ENCODE measurements at regions not wholly inside any gene's neighbourhood (a gene's known extent, or its start where the extent isn't known, plus 50 kb on each side); places are given as distances from the start of the nearest gene placed in this dataset.

DNA sequence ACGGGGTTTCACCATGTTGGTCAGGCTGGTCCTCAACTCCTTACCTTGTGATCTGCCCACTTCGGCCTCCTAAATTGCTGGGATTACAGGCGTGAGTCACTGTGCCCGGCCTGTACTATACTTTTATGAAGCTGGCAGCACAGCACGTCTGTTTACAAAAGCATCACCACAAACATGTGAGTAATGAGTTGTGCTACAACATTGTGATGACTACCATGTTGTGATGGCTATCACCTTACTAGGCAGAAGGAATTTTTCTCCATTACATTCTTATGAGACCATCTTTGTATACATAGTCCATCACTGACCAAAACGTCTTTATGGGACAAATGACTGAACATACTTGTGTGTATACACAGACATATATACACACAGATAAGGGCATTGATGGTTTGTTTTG is 1019.0 kb downstream of the CDH18 start:
- H3K9me3 Mint-ChIP-seq = peaks cover 4% of the 10 kb centered on the region

DNA sequence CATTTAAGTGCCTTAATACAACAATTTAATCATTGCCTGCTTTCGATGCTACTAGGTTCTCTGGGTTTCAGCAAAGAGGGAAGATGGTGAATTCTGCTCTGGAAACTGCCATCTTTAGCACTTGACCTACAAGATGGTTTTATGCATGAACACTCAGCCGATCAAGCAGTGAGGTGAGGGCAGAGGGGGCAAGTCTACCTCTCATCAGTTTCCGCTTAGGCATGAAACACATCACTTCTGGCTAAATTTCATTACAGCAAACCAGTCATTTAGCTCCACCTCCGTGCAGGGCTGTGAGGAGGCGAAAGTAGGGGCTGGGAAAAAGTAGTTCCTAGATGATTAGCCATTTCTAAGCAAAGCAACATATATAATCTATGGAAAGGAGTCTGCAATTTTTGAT is 1018.0 kb downstream of the CDH18 start:
- H3K9me3 Mint-ChIP-seq = peaks cover 4% of the 10 kb centered on the region
- H3K4me3 Mint-ChIP-seq = no peak overlapping the region

More for the DNA sequence above, 1019.0 kb downstream of the CDH18 start:
- H3K4me1 Mint-ChIP-seq (ENCODE audit: low read depth in 2 of 2) = no peaks in the 10 kb centered on the region
- no peak overlapping the region for H3K4me3 Mint-ChIP-seq
- H3K27me3 Mint-ChIP-seq = no peaks in the 10 kb centered on the region
- H3K36me3 Mint-ChIP-seq = no peaks in the 10 kb centered on the region
- DNase-seq (ENCODE audit: low spot score) (no peak), ATAC-seq (no peak)
- no peak overlapping the region for H3K27ac Mint-ChIP-seq

DNA sequence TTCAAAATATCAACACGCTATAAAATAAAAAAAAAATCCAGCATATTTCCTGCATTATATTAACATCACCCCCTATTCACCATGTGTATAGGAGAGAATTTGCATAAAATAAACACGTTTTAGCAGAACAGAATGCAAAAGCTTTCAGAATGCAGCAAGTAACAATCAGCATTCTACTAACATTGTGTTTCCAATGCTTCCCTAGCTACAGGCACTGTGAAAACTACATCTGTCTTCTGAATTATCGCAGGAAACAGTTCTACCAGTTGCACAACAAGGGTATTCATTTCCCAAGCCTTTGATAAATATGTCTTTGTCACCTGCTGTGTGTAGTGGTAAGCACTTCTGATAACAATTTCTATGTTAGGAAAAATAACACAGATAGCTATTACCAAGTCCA is 1015.8 kb downstream of the CDH18 start:
- Mint-ChIP-seq H3K4me3 (no peak overlapping the region), H3K36me3 (no peaks in the 10 kb centered on the region), H3K9me3 (peaks cover 2% of the 10 kb centered on the region), H3K27me3 (no peaks in the 10 kb centered on the region), H3K4me1 (ENCODE audit: low read depth in 2 of 2) (no peaks in the 10 kb centered on the region), H3K27ac (no peak overlapping the region)
- DNase-seq (ENCODE audit: low spot score) = no peak
- ATAC-seq = no peak

More for the DNA sequence above, 1018.0 kb downstream of the CDH18 start:
- ATAC-seq (no peak), DNase-seq (ENCODE audit: low spot score) (no peak)
- Mint-ChIP-seq H3K27ac (no peak overlapping the region), H3K4me1 (ENCODE audit: low read depth in 2 of 2) (no peaks in the 10 kb centered on the region), H3K36me3 (no peaks in the 10 kb centered on the region), H3K27me3 (no peaks in the 10 kb centered on the region)

DNA sequence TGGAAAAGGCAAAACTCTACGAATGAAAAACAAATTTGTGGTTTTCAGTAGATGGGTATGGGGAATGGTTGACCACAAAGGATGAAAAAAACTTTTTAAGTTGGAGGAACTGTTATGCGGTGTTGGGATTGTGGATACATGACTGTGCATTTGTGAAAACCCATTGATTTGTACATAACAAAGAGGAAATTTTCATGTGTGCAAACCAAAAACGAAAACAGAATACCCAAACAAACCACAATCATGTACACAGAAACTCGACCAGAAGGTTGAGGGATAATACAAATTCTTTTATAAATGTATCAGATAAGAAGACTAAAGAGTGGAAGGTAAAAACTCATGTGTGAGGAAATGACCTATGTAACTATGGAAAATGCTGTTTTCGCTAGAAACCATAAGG is 1012.4 kb downstream of the CDH18 start:
- Mint-ChIP-seq H3K4me3 (no peak overlapping the region), H3K36me3 (no peaks in the 10 kb centered on the region), H3K4me1 (ENCODE audit: low read depth in 2 of 2) (no peaks in the 10 kb centered on the region), H3K27me3 (no peaks in the 10 kb centered on the region), H3K9me3 (peaks cover 6% of the 10 kb centered on the region), H3K27ac (no peak overlapping the region)
- no peak for ATAC-seq
- no peak for DNase-seq (ENCODE audit: low spot score)

DNA sequence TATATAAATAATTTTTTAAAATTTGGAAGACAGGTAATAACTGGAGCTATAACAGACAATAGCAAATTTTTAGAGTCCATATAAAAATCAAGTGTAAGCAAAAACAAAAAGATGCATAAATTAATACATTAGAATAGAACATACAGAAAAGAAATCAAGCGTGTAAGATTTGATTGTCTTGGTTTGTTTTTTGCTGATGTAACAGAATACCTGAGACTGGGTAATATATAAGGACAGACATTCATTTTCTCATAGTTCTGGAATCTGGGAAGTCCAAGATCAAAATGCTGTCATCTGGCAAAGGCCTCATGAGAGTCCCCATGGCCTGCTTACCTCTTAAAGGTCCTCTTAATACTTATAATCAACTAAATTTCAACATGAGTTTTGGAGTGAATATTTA is 1010.1 kb downstream of the CDH18 start:
- no peak overlapping the region for H3K27ac Mint-ChIP-seq
- no peaks in the 10 kb centered on the region for H3K36me3 Mint-ChIP-seq
- H3K27me3 Mint-ChIP-seq = no peaks in the 10 kb centered on the region
- H3K9me3 Mint-ChIP-seq = peaks cover 6% of the 10 kb centered on the region
- H3K4me1 Mint-ChIP-seq (ENCODE audit: low read depth in 2 of 2) = no peaks in the 10 kb centered on the region
- DNase-seq (ENCODE audit: low spot score) (no peak), ATAC-seq (no peak)
- no peak overlapping the region for H3K4me3 Mint-ChIP-seq

DNA sequence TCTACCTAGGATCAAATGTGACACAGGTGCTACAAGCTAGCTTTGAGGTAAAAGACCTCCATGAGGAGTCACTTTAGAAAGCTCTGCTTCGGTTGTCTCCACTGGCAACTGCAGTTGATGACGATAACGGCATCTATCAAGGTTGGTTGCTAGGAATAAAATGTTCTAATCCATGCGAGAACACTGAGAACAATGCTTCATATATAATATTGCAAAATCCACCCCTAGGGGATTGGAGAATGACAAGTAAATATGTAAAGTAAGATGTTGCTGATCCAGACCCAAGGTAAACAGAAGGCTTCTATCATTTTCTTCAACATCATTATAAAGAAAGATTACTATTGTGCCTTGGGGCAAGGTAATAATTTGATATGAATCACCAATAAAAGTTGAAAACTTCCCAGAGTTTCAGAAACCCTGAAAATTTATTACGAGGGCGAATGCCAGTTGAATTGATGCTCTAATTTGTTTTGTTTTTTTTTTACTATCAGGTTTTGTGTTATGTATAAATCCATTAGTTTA is 1003.4 kb downstream of the CDH18 start:
- DNase-seq (ENCODE audit: low spot score) (no peak), ATAC-seq (no peak)
- H3K36me3 Mint-ChIP-seq = no peaks in the 10 kb centered on the region
- H3K4me3 Mint-ChIP-seq = no peak overlapping the region
- H3K4me1 Mint-ChIP-seq (ENCODE audit: low read depth in 2 of 2) = no peaks in the 10 kb centered on the region
- H3K27me3 Mint-ChIP-seq = no peaks in the 10 kb centered on the region
- no peak overlapping the region for H3K27ac Mint-ChIP-seq
- H3K9me3 Mint-ChIP-seq = peaks cover 18% of the 10 kb centered on the region

DNA sequence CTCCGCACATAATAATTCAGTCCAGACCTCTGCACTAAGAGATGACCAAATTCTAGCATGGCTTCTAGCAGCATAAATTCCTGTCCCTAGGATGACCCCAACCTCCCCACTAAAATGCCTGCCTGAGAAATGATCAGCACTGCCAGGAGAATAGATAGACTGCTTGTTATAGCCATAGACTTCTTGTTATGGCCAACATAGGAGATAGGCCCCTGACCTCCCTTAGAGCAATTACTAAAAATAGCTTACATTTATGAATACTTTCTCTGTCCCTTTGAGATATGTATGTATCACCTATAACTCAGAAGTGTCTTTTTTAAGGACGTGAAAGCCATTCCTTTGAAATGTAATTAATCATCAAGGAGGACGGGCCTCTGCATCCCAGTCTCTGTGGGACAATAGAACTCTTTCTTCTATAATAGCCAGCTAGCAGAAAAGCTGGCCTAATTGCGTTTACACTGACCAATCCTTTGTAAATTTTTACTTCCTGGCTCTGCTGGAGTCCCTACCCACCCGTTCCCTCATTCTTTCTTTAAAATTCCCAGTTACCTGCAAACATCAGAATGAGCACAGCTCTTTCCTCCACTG is 1002.7 kb downstream of the CDH18 start:
- Mint-ChIP-seq H3K36me3 (no peaks in the 10 kb centered on the region), H3K27me3 (no peaks in the 10 kb centered on the region), H3K4me3 (no peak overlapping the region), H3K9me3 (peaks cover 17% of the 10 kb centered on the region), H3K4me1 (ENCODE audit: low read depth in 2 of 2) (no peaks in the 10 kb centered on the region), H3K27ac (no peak overlapping the region)
- DNase-seq (ENCODE audit: low spot score) = no peak
- ATAC-seq = no peak

DNA sequence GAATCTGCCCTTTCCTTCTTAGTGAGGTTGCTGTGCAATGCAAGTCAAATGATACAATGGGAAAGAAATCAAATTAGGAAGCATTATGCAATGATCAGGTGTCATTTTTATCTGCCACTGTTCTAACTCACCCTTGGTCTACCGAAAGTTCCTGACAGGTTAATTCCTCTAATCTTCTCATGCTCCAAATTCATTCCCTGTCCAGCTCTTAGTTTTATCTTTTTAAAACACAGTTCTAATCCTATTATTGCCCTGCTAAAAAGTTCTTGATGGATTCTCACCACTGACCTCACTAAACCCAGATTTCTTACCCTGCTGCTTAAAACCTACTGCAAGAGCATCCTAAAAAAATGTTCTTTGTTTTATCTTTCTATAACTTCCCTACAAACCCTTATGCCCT is 1000.9 kb downstream of the CDH18 start:
- ATAC-seq (no peak), DNase-seq (ENCODE audit: low spot score) (no peak)
- no peak overlapping the region for H3K27ac Mint-ChIP-seq
- no peaks in the 10 kb centered on the region for H3K27me3 Mint-ChIP-seq
- no peaks in the 10 kb centered on the region for H3K36me3 Mint-ChIP-seq
- no peaks in the 10 kb centered on the region for H3K4me1 Mint-ChIP-seq (ENCODE audit: low read depth in 2 of 2)
- H3K4me3 Mint-ChIP-seq = no peak overlapping the region
- peaks cover 20% of the 10 kb centered on the region for H3K9me3 Mint-ChIP-seq

DNA sequence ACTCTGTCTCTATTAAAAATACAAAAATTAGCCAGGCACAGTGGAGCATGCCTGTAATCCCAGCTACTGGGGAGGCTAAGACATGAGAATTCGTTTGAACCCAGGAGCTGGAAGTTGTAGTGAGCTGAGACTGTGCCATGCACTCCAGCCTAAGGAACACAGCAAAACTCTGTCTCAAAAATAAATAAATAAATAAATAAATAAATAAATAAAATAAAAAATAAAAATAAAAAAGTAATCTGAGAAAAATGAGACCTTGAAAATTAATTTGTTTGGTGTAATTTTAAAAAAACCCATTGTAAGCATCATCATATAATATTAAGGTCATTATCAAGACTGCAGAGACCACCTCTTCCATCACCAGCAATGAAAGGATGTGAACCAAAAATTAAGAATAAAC is 997.1 kb downstream of the CDH18 start:
- DNase-seq (ENCODE audit: low spot score) = no peak
- Mint-ChIP-seq H3K4me3 (no peak overlapping the region), H3K27me3 (no peaks in the 10 kb centered on the region), H3K9me3 (peaks cover 21% of the 10 kb centered on the region), H3K27ac (no peak overlapping the region), H3K36me3 (no peaks in the 10 kb centered on the region), H3K4me1 (ENCODE audit: low read depth in 2 of 2) (no peaks in the 10 kb centered on the region)
- ATAC-seq = no peak

DNA sequence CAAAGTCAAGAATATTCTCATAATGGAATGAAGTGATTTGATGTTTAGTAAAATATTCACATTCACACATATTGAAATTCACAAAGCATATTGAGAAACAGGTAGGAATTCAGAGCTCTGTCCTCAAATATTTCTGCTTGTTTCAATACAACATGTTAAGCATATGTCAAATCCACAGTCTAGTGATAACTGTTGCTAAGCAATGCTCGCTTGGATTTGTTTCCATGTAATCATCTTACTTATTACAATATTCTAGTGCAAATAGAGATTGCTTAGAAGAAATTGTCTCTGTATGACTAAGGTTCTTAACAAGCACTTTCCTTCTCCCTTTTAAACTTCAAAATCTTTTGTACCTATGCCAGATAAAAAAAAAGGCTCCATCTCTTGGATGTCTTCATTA is 995.7 kb downstream of the CDH18 start:
- Mint-ChIP-seq H3K36me3 (no peaks in the 10 kb centered on the region), H3K9me3 (peaks cover 18% of the 10 kb centered on the region), H3K4me3 (no peak overlapping the region), H3K4me1 (ENCODE audit: low read depth in 2 of 2) (no peaks in the 10 kb centered on the region), H3K27me3 (no peaks in the 10 kb centered on the region), H3K27ac (no peak overlapping the region)
- no peak for ATAC-seq
- DNase-seq (ENCODE audit: low spot score) = no peak

DNA sequence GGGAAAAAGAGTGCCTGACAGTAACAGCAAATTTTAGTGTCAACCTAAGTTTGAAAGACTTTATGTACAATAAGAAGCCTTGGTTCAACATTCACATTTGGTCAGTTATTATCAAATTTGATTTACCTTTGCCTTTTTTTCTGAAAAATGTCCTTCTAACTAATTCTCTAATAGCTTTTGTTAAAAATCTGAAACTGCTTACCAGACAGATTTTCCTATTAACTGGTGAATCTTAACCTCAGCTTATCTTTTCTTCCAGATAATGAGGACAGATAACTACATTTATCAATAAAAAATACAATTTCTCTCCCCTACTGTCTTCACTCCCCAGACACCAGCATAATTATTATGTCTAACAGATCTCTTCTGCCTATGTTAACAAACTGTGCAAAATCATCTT is 988.5 kb downstream of the CDH18 start:
- Mint-ChIP-seq H3K36me3 (no peaks in the 10 kb centered on the region), H3K4me1 (ENCODE audit: low read depth in 2 of 2) (no peaks in the 10 kb centered on the region), H3K27ac (no peak overlapping the region), H3K27me3 (no peaks in the 10 kb centered on the region), H3K4me3 (no peak overlapping the region), H3K9me3 (peaks cover 14% of the 10 kb centered on the region)
- DNase-seq (ENCODE audit: low spot score) (no peak), ATAC-seq (no peak)

DNA sequence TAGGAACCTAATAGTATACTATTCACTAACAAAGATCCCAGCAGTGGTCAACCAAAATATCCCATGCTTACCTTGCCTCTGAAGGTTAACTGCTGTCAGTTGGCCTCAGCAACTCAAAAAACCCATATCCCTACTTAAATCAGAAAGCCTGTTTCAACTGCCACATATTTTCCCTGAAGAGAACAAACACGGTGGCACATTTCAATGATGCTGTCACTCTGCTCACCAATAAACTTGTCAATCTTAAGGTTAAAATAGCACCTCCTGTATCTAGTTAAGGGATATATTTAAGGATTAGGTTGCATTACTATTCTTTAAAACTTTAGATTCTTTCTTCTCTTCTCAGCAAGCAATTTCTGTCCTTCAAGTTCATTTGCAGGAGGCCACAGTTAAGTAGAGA is 986.9 kb downstream of the CDH18 start:
- no peak for ATAC-seq

DNA sequence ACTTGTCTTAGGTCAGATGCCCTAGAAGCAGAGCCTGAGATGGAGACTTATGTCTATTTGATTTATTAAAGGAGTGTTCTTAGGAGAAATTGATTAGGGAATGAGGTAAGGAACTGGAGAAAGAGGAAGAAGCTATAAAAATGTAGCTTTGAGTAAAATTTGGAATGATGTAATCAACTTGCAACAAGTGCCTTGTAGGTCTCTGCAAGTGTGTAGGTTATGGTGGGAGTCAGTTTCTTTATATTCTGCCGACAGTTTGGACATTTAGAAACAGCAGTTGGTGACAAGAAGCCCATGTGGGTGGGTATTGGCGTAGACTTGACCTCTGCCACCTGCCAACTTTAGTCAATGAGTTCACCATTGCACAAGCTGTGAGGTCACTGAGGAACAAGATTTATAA is 986.5 kb downstream of the CDH18 start:
- no peaks in the 10 kb centered on the region for H3K4me1 Mint-ChIP-seq (ENCODE audit: low read depth in 2 of 2)
- ATAC-seq (no peak), DNase-seq (ENCODE audit: low spot score) (no peak)
- no peak overlapping the region for H3K4me3 Mint-ChIP-seq
- no peak overlapping the region for H3K27ac Mint-ChIP-seq
- H3K9me3 Mint-ChIP-seq = peaks cover 20% of the 10 kb centered on the region
- peaks cover 4% of the 10 kb centered on the region for H3K36me3 Mint-ChIP-seq
- H3K27me3 Mint-ChIP-seq = no peaks in the 10 kb centered on the region

More for the DNA sequence above, 986.9 kb downstream of the CDH18 start:
- Mint-ChIP-seq H3K4me3 (no peak overlapping the region), H3K9me3 (peaks cover 20% of the 10 kb centered on the region), H3K27ac (no peak overlapping the region), H3K4me1 (ENCODE audit: low read depth in 2 of 2) (no peaks in the 10 kb centered on the region), H3K27me3 (no peaks in the 10 kb centered on the region), H3K36me3 (peaks cover 4% of the 10 kb centered on the region)
- no peak for DNase-seq (ENCODE audit: low spot score)

DNA sequence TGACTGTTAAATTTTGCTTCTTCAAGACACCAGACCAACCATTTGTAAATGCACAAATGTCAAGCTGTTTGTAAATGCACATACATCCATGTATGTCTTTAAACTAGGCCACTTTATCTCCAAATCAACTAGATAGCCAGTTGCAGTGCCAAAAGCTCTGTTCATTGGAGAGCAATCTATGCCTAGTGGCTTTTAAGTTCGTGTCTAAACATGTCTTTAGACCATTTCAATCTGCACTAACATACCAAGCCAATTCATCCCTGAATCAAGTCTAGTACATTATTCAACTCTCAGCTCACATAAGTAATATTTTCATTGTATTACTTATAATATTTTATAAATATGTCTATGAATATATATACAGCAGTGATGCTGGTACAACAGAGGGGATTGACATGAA is 985.9 kb downstream of the CDH18 start:
- no peak for ATAC-seq
- H3K4me1 Mint-ChIP-seq (ENCODE audit: low read depth in 2 of 2) = no peaks in the 10 kb centered on the region
- no peak overlapping the region for H3K27ac Mint-ChIP-seq
- peaks cover 20% of the 10 kb centered on the region for H3K9me3 Mint-ChIP-seq
- DNase-seq (ENCODE audit: low spot score) = no peak
- peaks cover 4% of the 10 kb centered on the region for H3K36me3 Mint-ChIP-seq
- no peak overlapping the region for H3K4me3 Mint-ChIP-seq
- H3K27me3 Mint-ChIP-seq = no peaks in the 10 kb centered on the region

DNA sequence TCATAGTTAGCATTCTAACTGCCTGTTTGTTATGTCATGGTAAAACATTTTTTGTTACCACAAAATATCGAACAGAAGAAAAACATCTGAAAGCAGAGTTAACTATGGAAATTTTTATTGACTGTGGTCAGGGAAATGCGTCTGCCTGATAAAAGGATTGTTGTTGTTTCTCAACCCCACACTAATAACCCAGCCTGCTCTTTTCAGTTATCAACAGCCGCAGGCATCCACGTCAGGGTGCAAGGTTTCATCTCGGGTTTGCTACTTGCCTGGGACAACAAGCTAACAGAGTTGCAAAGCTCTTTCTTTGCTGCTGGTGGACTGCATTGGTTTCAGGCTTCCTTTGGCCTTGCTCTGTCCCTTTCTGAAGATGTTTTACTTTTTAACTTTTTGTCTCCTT is 969.2 kb downstream of the CDH18 start:
- peaks cover 4% of the 10 kb centered on the region for H3K36me3 Mint-ChIP-seq
- DNase-seq (ENCODE audit: low spot score) = no peak
- ATAC-seq = no peak
- no peak overlapping the region for H3K27ac Mint-ChIP-seq
- H3K9me3 Mint-ChIP-seq = peaks cover 15% of the 10 kb centered on the region
- H3K27me3 Mint-ChIP-seq = no peaks in the 10 kb centered on the region
- H3K4me1 Mint-ChIP-seq (ENCODE audit: low read depth in 2 of 2) = no peaks in the 10 kb centered on the region
- H3K4me3 Mint-ChIP-seq = no peak overlapping the region

All from natural killer cell treated with Interleukin-12 subunit alpha and Interleukin-12 subunit beta and Interleukin-15 and Interleukin-18, amount 100 ng/mL, for 72 hours (primary cell).